OCI-LY1 (cell line): ENCODE measurements at regions not wholly inside any gene's neighbourhood (a gene's known extent, or its start where the extent isn't known, plus 50 kb on each side); places are given as distances from the start of the nearest gene placed in this dataset.

ENCODE experiments used
- CTCF ChIP-seq: fragments of 200-600 bp; sonication (generic), shearing (Covaris generic); IDR thresholded peaks from 2 replicates; pipeline ENCODE4 v1.5.1; 2017; ENCODE audit warnings: mild to moderate bottlenecking, antibody characterized with exemption, low read length, moderate library complexity, mixed read lengths
- EZH2 ChIP-seq: fragments of 200-600 bp; sonication (generic), shearing (Covaris generic); IDR thresholded peaks from 2 replicates; pipeline ENCODE4 v1.8.0; 2017; ENCODE audit warnings: borderline replicate concordance, mixed run types, mild to moderate bottlenecking, antibody characterized with exemption, low read length, moderate library complexity, mixed read lengths

GRCh38 chr5:73395256-73395655, 53.3 kb downstream of the FOXD1 start:
- TF ChIP-seq CTCF (no peak), EZH2 (no peak)
